DND-41 (cell line): ENCODE measurements at regions not wholly inside any gene's neighbourhood (a gene's known extent, or its start where the extent isn't known, plus 50 kb on each side); places are given as distances from the start of the nearest gene placed in this dataset.
"Not testable (repeated sequence)": the region's sequence is repeated elsewhere in the genome, so short reads cannot be mapped to it uniquely, and the experiment has no call there.

ENCODE experiments used
- ATAC-seq: fragments of 200-7000 bp; cut with Tn5 transposase; 3 replicates; pipeline ENCODE4 v1.9.1; 2021; ENCODE audit warnings: low read depth; ENCODE audit not compliant: insufficient read depth
- DNase-seq: peaks from one replicate; pipeline ENCODE4 v3.0.0-alpha.2; 2020
- H2AFZ ChIP-seq: 2 replicates; pipeline ENCODE4 v1.6.0; 2012; ENCODE audit warnings: low read depth, low read length
- H3K27ac ChIP-seq: 2 replicates; pipeline ENCODE4 v1.5.1; 2012; ENCODE audit warnings: low read length, inconsistent platforms
- H3K27me3 ChIP-seq: fragments of 200-600 bp; sonication (generic); 2 replicates; pipeline ENCODE4 v1.6.0; 2012; ENCODE audit warnings: low read length, mild to moderate bottlenecking, inconsistent platforms; ENCODE audit not compliant: insufficient read depth, poor library complexity
- H3K36me3 ChIP-seq: 2 replicates; pipeline ENCODE4 v1.5.1; 2012; ENCODE audit warnings: low read length, inconsistent platforms; ENCODE audit not compliant: insufficient read depth
- H3K4me1 ChIP-seq: 2 replicates; pipeline ENCODE4 v1.5.1; 2012; ENCODE audit warnings: mild to moderate bottlenecking, low read length; ENCODE audit not compliant: insufficient read depth
- H3K4me2 ChIP-seq: 2 replicates; pipeline ENCODE4 v1.6.0; 2012; ENCODE audit warnings: mild to moderate bottlenecking, moderate library complexity, low read length, inconsistent platforms; ENCODE audit not compliant: insufficient read depth
- H3K4me3 ChIP-seq, 2 experiments: fragments of 200-600 bp in 1 of 2; shearing (Covaris generic) in 1 of 2; 2 replicates each; pipeline ENCODE4 v1.5.1; 2012 to 2016; ENCODE audit warnings: inconsistent platforms in 2 of 2, low read length in 2 of 2, mild to moderate bottlenecking in 2 of 2, low read depth in 1 of 2, moderate library complexity in 1 of 2
- H3K79me2 ChIP-seq: 2 replicates; pipeline ENCODE4 v1.6.0; 2012; ENCODE audit warnings: low read length, inconsistent platforms; ENCODE audit not compliant: insufficient read depth
- H3K9ac ChIP-seq: 2 replicates; pipeline ENCODE4 v1.6.0; 2012; ENCODE audit warnings: low read depth, mild to moderate bottlenecking, inconsistent platforms, low read length, moderate library complexity
- H3K9me3 ChIP-seq: 2 replicates; pipeline ENCODE4 v1.5.1; 2012; ENCODE audit warnings: low read length, moderate library complexity, mild to moderate bottlenecking, inconsistent platforms; ENCODE audit not compliant: insufficient read depth, severe bottlenecking
- H4K20me1 ChIP-seq: 2 replicates; pipeline ENCODE4 v1.6.0; 2012; ENCODE audit warnings: low read length; ENCODE audit not compliant: insufficient read depth
- CTCF ChIP-seq: IDR thresholded peaks from 2 replicates; pipeline ENCODE4 v1.5.1; 2012; ENCODE audit warnings: borderline replicate concordance, low read length, moderate library complexity, mild to moderate bottlenecking; ENCODE audit not compliant: poor library complexity, severe bottlenecking; ENCODE audit errors: extremely low read depth
- EZH2 ChIP-seq: IDR thresholded peaks from 3 replicates; pipeline ENCODE4 v1.6.1; 2012; ENCODE audit warnings: borderline replicate concordance, low read depth, mild to moderate bottlenecking, moderate library complexity, low read length, inconsistent platforms; ENCODE audit not compliant: severe bottlenecking

GRCh38 chr17:31738067-31738466, 121.0 kb downstream of the COPRS start:
- no peaks in the 10 kb centered on the region for H3K36me3 ChIP-seq
- H3K79me2 ChIP-seq, result no peaks in the 10 kb centered on the region
- H4K20me1 ChIP-seq, result no peaks in the 10 kb centered on the region
- H2AFZ ChIP-seq, result no peak overlapping the region
- no peak for DNase-seq
- TF ChIP-seq CTCF, result no peak
- no peak for TF ChIP-seq EZH2
- no peaks in the 10 kb centered on the region for H3K9me3 ChIP-seq
- H3K4me1 ChIP-seq, result no peaks in the 10 kb centered on the region
- H3K9ac ChIP-seq, result no peak overlapping the region
- no peak overlapping the region for H3K4me2 ChIP-seq
- H3K27me3 ChIP-seq, result peaks cover 8% of the 10 kb centered on the region
- H3K27ac ChIP-seq, result no peak overlapping the region
- no peak for ATAC-seq
- H3K4me3 ChIP-seq, result no peak overlapping the region

- Histone ChIP-seq H4K20me1 (no peaks in the 10 kb centered on the region), H3K9me3 (no peaks in the 10 kb centered on the region)
- ATAC-seq, result no peak
Observed at GRCh38 chr17:31736855-31737625, 122.0 kb downstream of the COPRS start.

GRCh38 chr17:31733326-31733725, 125.7 kb downstream of the COPRS start:
- no peak for TF ChIP-seq EZH2
- TF ChIP-seq CTCF, result no peak
- Histone ChIP-seq H3K79me2 (no peaks in the 10 kb centered on the region), H3K27ac (no peak overlapping the region), H3K4me1 (no peaks in the 10 kb centered on the region), H3K9me3 (no peaks in the 10 kb centered on the region), H3K9ac (no peak overlapping the region), H3K4me3 (no peak overlapping the region), H3K36me3 (no peaks in the 10 kb centered on the region), H3K4me2 (no peak overlapping the region), H4K20me1 (no peaks in the 10 kb centered on the region), H3K27me3 (peaks cover 4% of the 10 kb centered on the region), H2AFZ (no peak overlapping the region)
- ATAC-seq, result no peak
- DNase-seq, result no peak

More at GRCh38 chr17:31736855-31737625, 122.0 kb downstream of the COPRS start:
- Histone ChIP-seq H3K9ac (no peak overlapping the region), H3K79me2 (no peaks in the 10 kb centered on the region), H3K4me1 (no peaks in the 10 kb centered on the region), H3K4me3 (no peak overlapping the region), H2AFZ (no peak overlapping the region), H3K27me3 (peaks cover 5% of the 10 kb centered on the region), H3K36me3 (no peaks in the 10 kb centered on the region), H3K4me2 (no peak overlapping the region), H3K27ac (no peak overlapping the region)
- TF ChIP-seq CTCF (no peak), EZH2 (no peak)
- no peak for DNase-seq

GRCh38 chr17:31731585-31732154, 127.4 kb downstream of the COPRS start:
- not testable (repeated sequence) for H3K4me1 ChIP-seq, H3K4me3 ChIP-seq, H3K27ac ChIP-seq, H3K27me3 ChIP-seq, DNase-seq, ATAC-seq, H2AFZ ChIP-seq, H3K79me2 ChIP-seq, H3K9ac ChIP-seq, H4K20me1 ChIP-seq, H3K36me3 ChIP-seq, H3K4me2 ChIP-seq, H3K9me3 ChIP-seq
